ENCODE measurements at regions not wholly inside any gene's neighbourhood (a gene's known extent, or its start where the extent isn't known, plus 50 kb on each side); places are given as distances from the start of the nearest gene placed in this dataset.
"Not testable (repeated sequence)": the region's sequence is repeated elsewhere in the genome, so short reads cannot be mapped to it uniquely, and the experiment has no call there.

DNA sequence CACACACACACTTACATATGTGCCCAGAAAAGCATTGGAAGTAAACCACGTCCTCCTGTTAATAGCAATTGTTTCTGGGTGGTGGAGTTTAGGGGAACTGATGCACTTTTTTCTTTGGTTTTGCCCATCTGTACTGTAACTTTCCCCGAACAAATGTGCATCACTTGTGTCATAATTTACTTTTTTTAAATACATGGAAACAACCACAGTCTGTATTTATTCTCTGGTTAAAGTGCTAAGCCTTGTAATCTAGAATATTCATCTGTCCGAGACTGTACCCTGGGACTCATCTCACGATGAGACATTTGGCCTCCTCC lies 61.5 kb upstream of the CD93 start:
- no peak for DNase-seq

DNA sequence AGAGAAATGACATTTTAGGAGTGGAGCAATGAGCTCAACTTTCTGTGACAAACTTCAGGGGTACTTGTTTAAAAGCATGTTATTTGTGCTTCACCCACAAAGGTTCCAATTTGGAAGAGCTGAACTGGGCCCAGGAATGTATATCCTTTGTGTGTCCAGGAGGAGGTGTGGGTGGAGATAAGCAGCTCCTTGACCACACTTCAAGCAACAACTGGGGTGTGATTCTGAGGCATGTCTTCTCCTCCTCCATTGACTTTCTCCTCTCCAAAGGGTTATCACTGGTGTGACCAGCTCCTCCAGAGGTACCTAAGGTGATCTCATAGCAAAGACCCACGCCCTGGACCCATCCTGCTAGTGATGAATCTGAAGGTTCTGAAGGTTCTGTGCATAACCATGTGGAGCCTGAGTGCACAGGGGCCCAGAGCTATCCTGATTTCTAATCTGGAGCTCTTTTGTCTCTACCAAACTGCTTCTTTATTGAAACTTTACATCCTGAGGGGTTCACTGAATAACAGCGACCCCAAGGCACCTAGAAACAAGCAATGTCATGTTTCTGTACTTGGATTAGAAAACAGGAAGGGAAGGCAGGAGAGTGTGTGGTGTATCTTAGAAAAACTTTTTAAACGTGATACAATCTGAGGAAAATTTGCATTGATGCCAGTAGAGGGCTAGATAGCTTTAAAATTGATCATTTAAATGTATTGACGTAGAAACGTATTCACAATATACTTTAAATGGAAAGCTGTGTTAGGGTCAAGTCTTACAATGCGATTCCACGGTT lies 60.9 kb upstream of the CD93 start:
- no peak for DNase-seq

GRCh38 chr20:23146181-23146580 lies 60.1 kb upstream of the CD93 start:
- no peak for DNase-seq

DNA sequence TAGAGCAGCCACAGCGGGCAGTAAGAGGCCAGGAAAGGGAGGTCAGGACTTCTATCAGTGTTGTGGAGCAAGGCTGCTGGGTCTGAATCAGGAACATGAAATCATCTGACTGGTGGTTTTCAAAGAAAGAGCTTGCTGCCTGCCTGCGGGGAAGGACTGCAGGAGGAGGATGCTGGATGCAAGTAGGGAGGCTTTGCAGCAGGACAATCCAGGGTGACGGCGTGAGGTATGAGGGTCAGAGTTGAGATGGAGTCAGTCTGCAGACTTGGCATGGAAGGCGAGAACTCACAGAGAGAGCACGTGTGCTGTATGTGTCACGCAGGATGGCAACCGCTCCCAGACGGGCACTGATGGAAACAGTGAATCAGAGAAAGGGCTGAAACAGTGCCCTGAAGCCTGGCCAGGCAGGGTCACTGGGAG lies 59.2 kb upstream of the CD93 start:
- no peak for DNase-seq

DNA sequence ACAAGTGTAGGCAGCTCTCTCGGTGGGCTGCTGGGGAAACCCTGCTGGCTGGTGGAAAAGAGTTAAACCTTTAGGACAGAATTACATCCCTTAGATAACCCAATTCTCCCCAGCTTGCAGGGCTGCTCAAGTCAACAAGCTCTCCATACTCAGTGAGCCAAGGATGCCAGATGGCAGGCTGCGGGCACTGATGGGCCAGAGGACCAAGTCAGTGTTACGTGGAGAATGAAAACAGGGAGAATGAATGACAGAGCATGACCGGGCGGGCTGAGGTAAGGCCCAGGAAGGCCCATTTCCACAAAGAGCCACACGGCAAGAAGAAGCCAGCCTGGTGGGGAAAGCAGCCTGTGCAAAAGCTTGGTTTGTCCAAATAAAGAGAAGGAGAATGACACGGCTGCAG lies 58.7 kb upstream of the CD93 start:
- DNase-seq = no peak

- no peak for DNase-seq
Observed at GRCh38 chr20:23143986-23144690, 58.0 kb upstream of the CD93 start.

DNA sequence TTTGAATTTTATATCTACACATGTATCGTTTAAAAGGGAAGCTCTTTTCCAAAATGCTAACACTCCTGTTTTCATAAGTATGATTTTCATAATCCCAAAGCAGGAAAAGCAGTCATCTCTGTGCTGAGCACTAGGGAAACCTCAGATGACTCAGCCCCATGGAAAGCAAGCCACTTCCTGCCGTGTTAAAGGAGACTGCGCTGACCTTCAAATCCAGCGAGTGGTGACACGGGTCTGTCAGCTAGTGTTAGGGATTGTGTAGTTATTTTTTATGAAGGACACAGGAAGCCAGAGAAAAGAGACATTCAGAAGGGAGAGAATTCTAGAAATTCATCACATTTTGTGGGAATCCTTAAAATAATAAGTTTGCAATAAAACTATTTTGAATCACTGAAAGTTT lies 57.0 kb upstream of the CD93 start:
- no peak for DNase-seq

- DNase-seq = no peak
Observed at GRCh38 chr20:23142162-23143050, 56.3 kb upstream of the CD93 start.

GRCh38 chr20:23141450-23142161 lies 55.5 kb upstream of the CD93 start:
- no peak for DNase-seq

GRCh38 chr20:23140991-23141390 lies 54.9 kb upstream of the CD93 start:
- DNase-seq = no peak

DNA sequence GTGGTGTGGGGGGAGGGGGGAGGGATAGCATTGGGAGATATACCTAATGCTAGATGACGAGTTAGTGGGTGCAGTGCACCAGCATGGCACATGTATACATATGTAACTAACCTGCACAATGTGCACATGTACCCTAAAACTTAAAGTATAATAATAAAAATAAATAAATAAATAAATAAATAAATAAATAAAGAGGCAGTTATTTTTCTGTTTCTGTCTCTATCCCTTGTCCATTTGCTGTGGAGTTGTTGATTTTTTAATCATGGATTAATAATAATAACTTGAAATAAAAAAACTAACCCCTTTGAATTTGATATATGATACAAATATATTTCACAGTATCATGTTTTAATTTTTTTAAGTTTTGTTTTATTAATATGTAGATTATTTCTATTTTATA lies 53.9 kb upstream of the CD93 start:
- DNase-seq = not testable (repeated sequence)

GRCh38 chr20:23139524-23139923 lies 53.4 kb upstream of the CD93 start:
- no peak for DNase-seq

- no peak for DNase-seq
Observed at GRCh38 chr20:23138682-23139081, 52.6 kb upstream of the CD93 start.

GRCh38 chr20:23138226-23138625 lies 52.1 kb upstream of the CD93 start:
- no peak for DNase-seq

GRCh38 chr20:23136893-23137745 lies 51.0 kb upstream of the CD93 start:
- no peak for DNase-seq

DNA sequence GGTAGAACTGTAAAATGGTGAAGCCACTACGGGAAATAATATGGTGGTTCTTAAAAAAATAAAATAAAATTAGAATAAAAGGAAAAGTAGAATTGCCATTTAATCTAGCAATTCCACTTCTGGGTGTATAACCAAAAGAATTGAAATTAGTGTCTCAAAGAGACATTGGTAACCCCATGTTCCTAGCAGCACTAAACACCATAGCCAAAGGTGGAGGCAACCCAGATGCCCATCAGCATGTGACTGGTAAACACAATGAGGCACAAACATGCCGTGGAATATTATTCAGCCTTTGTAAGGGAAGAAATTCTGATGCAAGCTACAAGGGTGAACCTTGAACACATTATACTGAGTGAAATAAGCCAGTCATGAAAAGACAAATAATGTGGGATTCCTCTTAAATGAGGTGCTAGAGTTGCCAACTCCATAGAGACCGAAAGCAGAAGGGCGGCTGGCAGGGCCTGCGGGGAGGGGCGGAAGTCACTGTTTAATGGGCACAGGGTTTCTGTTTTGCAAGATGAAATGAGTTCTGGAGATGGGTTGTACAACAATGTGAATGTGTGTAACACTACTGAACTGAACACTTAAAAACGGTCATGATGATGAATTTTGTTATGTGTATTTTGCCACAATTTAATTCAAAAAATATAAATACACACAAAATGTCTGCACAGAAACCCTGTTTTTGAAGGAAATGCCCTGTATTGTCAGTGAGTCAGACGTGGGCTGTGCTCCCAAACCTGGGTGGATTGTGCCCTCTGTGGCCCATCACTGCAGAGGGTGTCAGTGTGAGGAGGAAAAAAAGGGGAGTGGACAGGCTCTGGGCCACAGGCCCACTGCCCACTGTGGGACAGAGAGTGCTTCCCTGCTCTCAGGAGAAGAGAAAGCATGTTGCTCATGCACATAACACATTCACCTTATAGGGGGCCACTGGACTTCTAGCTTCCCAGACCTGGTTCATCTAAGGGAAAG lies 49.6 kb upstream of the CD93 start:
- DNase-seq = no peak

Measured in NCI-H1417 treated with DMSO at 0.1 percent for 48 hours (cell line).